Panc1 (cell line): ENCODE measurements at regions not wholly inside any gene's neighbourhood (a gene's known extent, or its start where the extent isn't known, plus 50 kb on each side); places are given as distances from the start of the nearest gene placed in this dataset.
"Not testable (repeated sequence)": the region's sequence is repeated elsewhere in the genome, so short reads cannot be mapped to it uniquely, and the experiment has no call there.

Experiments
- ATAC-seq: fragments of 200-7000 bp; cut with Tn5 transposase; 2 replicates; pipeline ENCODE4 v1.9.1; 2020; ENCODE audit warnings: mild to moderate bottlenecking, moderate library complexity
- BruUV-seq: library from RNA; stranded (reverse); fragments of 400-500 nt; replicated peaks from 2 replicates; lab custom pipeline; 2021; lab: Mats Ljungman, UMichigan
- CTCF ChIA-PET: fragments of 300-600 bp; sonication (Branson Sonifier 250); formaldehyde crosslinking; loops from one replicate; lab custom pipeline; 2022; ENCODE audit warnings: antibody characterized with exemption; lab: Charles Lee
- POLR2A ChIA-PET: fragments of 300-600 bp; sonication (Branson Sonifier 250); formaldehyde crosslinking; loops from one replicate; lab custom pipeline; 2022; ENCODE audit warnings: antibody characterized with exemption; lab: Charles Lee
- DNase-seq: peaks from one replicate; pipeline ENCODE4 v3.0.0-alpha.2; 2010; ENCODE audit warnings: low read depth, low spot score
- H3K27ac ChIP-seq: 2 replicates; pipeline ENCODE4 v1.5.1; 2011; ENCODE audit warnings: mild to moderate bottlenecking, low read length, inconsistent platforms
- H3K27me3 ChIP-seq: fragments of 200-500 bp; sonication (Bioruptor generic); 2 replicates; pipeline ENCODE4 v1.6.0; 2014; ENCODE audit warnings: low read length, inconsistent platforms; ENCODE audit not compliant: control insufficient read depth, insufficient read depth
- H3K36me3 ChIP-seq: fragments of 200-500 bp; sonication (Bioruptor generic); 2 replicates; pipeline ENCODE4 v1.5.1; 2014; ENCODE audit warnings: inconsistent platforms, mild to moderate bottlenecking, low read length, moderate library complexity; ENCODE audit not compliant: control insufficient read depth, insufficient read depth
- H3K4me1 ChIP-seq: 2 replicates; pipeline ENCODE4 v1.5.1; 2011; ENCODE audit warnings: inconsistent platforms, mild to moderate bottlenecking, low read length, moderate library complexity; ENCODE audit not compliant: control insufficient read depth, insufficient read depth
- H3K4me3 ChIP-seq, 2 experiments: 2 replicates each; pipeline ENCODE4 v1.5.1; 2011 to 2012; ENCODE audit warnings: low read depth in 2 of 2, low read length in 2 of 2, mild to moderate bottlenecking in 2 of 2, inconsistent platforms in 1 of 2, moderate library complexity in 1 of 2
- H3K9me3 ChIP-seq: fragments of 200-500 bp; sonication (Bioruptor generic); 2 replicates; pipeline ENCODE4 v1.5.1; 2014; ENCODE audit warnings: low read depth, mild to moderate bottlenecking, inconsistent platforms, low read length, moderate library complexity; ENCODE audit not compliant: control insufficient read depth, insufficient read depth
- CTCF ChIP-seq: fragments of 450-650 bp; IDR thresholded peaks from 2 replicates; pipeline ENCODE4 v1.5.1; 2017; ENCODE audit warnings: mild to moderate bottlenecking
- POLR2AphosphoS5 ChIP-seq: IDR thresholded peaks from 2 replicates; pipeline ENCODE4 v1.6.1; 2012; ENCODE audit warnings: mild to moderate bottlenecking, low read depth, low read length, moderate library complexity
- SIN3A ChIP-seq: IDR thresholded peaks from 2 replicates; pipeline ENCODE4 v1.6.1; 2012; ENCODE audit warnings: low read depth, mild to moderate bottlenecking, low read length, moderate library complexity, borderline replicate concordance; ENCODE audit not compliant: insufficient read depth
- TCF7L2 ChIP-seq: IDR thresholded peaks from 2 replicates; pipeline ENCODE4 v1.6.1; 2011; ENCODE audit warnings: mild to moderate bottlenecking, low read depth, low read length, inconsistent platforms
- in situ Hi-C: cut with HindIII; loops from 2 replicates; pipeline ENCODE4 v1.10.0; 2016; ENCODE audit warnings: low sequenced_read_pairs, low pct_unique_long_range_greater_than_20kb
- intact Hi-C: fragments of 100-400 bp; cut with micrococcal nuclease; formaldehyde crosslinking; loops from one replicate; pipeline ENCODE4 v1.10.0; 2022; ENCODE audit not compliant: unreplicated experiment
- TF ChIP-seq, protein P1 (sequence below), 2 experiments: IDR thresholded peaks; 2 replicates each; pipeline ENCODE4 v1.6.1; 2011 to 2012; ENCODE audit warnings: low read depth in 2 of 2, control low read depth in 1 of 2, low read length in 1 of 2, mild to moderate bottlenecking in 1 of 2, moderate library complexity in 1 of 2; ENCODE audit not compliant: insufficient read depth in 1 of 2

DNA sequence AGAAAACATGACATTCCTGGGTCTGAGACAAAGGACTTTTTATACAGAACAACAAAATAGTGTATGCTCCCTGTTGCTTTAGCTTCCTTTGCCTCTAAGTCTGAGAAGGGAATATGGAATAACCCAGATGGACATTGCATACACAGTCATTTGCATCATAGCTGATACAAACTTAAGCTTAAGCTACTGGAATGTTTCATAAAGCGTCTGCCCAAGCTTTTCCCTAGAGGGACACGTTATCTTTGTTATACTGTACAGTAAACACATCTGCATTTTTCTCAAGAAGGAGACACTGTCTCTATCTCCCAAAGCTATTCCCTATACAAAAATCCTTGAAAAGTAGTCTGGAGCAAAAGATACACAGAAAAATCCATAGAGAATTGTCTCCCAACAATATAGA is 775.0 kb downstream of the DIPK2A start:
- Histone ChIP-seq H3K4me1 (no peaks in the 10 kb centered on the region), H3K9me3 (no peaks in the 10 kb centered on the region), H3K27ac (no peak overlapping the region), H3K36me3 (no peaks in the 10 kb centered on the region), H3K4me3 (no peak overlapping the region), H3K27me3 (no peaks in the 10 kb centered on the region)
- no peak for ATAC-seq
- POLR2A ChIA-PET, result no interaction called here
- no TSS peak for BruUV-seq
- TF ChIP-seq, protein P1, sequence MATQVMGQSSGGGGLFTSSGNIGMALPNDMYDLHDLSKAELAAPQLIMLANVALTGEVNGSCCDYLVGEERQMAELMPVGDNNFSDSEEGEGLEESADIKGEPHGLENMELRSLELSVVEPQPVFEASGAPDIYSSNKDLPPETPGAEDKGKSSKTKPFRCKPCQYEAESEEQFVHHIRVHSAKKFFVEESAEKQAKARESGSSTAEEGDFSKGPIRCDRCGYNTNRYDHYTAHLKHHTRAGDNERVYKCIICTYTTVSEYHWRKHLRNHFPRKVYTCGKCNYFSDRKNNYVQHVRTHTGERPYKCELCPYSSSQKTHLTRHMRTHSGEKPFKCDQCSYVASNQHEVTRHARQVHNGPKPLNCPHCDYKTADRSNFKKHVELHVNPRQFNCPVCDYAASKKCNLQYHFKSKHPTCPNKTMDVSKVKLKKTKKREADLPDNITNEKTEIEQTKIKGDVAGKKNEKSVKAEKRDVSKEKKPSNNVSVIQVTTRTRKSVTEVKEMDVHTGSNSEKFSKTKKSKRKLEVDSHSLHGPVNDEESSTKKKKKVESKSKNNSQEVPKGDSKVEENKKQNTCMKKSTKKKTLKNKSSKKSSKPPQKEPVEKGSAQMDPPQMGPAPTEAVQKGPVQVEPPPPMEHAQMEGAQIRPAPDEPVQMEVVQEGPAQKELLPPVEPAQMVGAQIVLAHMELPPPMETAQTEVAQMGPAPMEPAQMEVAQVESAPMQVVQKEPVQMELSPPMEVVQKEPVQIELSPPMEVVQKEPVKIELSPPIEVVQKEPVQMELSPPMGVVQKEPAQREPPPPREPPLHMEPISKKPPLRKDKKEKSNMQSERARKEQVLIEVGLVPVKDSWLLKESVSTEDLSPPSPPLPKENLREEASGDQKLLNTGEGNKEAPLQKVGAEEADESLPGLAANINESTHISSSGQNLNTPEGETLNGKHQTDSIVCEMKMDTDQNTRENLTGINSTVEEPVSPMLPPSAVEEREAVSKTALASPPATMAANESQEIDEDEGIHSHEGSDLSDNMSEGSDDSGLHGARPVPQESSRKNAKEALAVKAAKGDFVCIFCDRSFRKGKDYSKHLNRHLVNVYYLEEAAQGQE (IDR thresholded peaks at IDR 0.05; ENCODE audit: insufficient read depth in 1 of 2, low read depth in 2 of 2, low read length in 1 of 2), result no peak
- TF ChIP-seq SIN3A (no peak), TCF7L2 (no peak), POLR2AphosphoS5 (no peak), CTCF (no peak)
- DNase-seq, result no peak
- CTCF ChIA-PET, result no interaction called here
- intact Hi-C loops, result no loop called here
- in situ Hi-C loops, result no loop called here

GRCh38 chr3:144749536-144750253 is 778.1 kb downstream of the DIPK2A start:
- in situ Hi-C loops, result not testable (repeated sequence)

GRCh38 chr3:144754076-144754783 is 782.6 kb downstream of the DIPK2A start:
- intact Hi-C loops, result no loop called here
- Histone ChIP-seq H3K4me1 (no peaks in the 10 kb centered on the region), H3K4me3 (no peak overlapping the region), H3K27ac (no peak overlapping the region), H3K9me3 (no peaks in the 10 kb centered on the region), H3K36me3 (no peaks in the 10 kb centered on the region), H3K27me3 (no peaks in the 10 kb centered on the region)
- ATAC-seq (no peak), DNase-seq (no peak)
- POLR2A ChIA-PET, result interaction anchor here (0.6 kb wide), 1 partner anchor 641 kb away, joined by 3 read pairs; no protein-coding TSS in a partner anchor
- CTCF ChIA-PET, result no interaction called here
- in situ Hi-C loops, result no loop called here
- TF ChIP-seq, protein P1 (IDR thresholded peaks at IDR 0.05; ENCODE audit: insufficient read depth in 1 of 2, low read depth in 2 of 2, low read length in 1 of 2), result no peak
- no peak for TF ChIP-seq SIN3A
- no peak for TF ChIP-seq CTCF
- TF ChIP-seq POLR2AphosphoS5, result no peak
- no TSS peak for BruUV-seq

More at GRCh38 chr3:144749536-144750253, 778.1 kb downstream of the DIPK2A start:
- CTCF ChIA-PET, H3K27me3 ChIP-seq, H3K9me3 ChIP-seq, DNase-seq, H3K36me3 ChIP-seq, ATAC-seq, H3K4me3 ChIP-seq, BruUV-seq, H3K27ac ChIP-seq, intact Hi-C loops, H3K4me1 ChIP-seq, POLR2A ChIA-PET: not testable (repeated sequence)
